ENCODE measurements at regions not wholly inside any gene's neighbourhood (a gene's known extent, or its start where the extent isn't known, plus 50 kb on each side); places are given as distances from the start of the nearest gene placed in this dataset.

GRCh38 chr3:29088579-29088978 lies 192.3 kb upstream of the RBMS3 start:
- Histone ChIP-seq H3F3A (ENCODE audit: insufficient read depth, low read length) (no peaks in the 10 kb centered on the region), H2AFZ (ENCODE audit: low read length) (no peak overlapping the region), H3K4me1 (ENCODE audit: low read length) (no peaks in the 10 kb centered on the region), H3K27ac (ENCODE audit: low read length) (no peak overlapping the region), H3K4me2 (ENCODE audit: low read depth, low read length) (no peak overlapping the region), H3K9me3 (replicated peaks; ENCODE audit: insufficient read depth, low read length) (no peaks in the 10 kb centered on the region), H3K36me3 (replicated peaks; ENCODE audit: insufficient read depth, low read length) (no peaks in the 10 kb centered on the region), H3K79me2 (ENCODE audit: low read length) (no peaks in the 10 kb centered on the region), H3K4me3 (ENCODE audit: low read length) (no peak overlapping the region), H3K9me2 (replicated peaks; ENCODE audit: insufficient read depth, low read length) (no peaks in the 10 kb centered on the region), H4K20me1 (ENCODE audit: insufficient read depth, low read length) (no peaks in the 10 kb centered on the region), H3K9ac (ENCODE audit: low read length) (no peak overlapping the region), H3K27me3 (replicated peaks; ENCODE audit: insufficient read depth, low read length) (no peaks in the 10 kb centered on the region)
- TF ChIP-seq EZH2 (optimal IDR thresholded peaks at IDR 0.05; ENCODE audit: low read depth, low read length) (no peak), CTCF (IDR thresholded peaks at IDR 0.05; ENCODE audit: low read length) (no peak), EZH2phosphoT487 (IDR thresholded peaks at IDR 0.05; ENCODE audit: low read length) (no peak)
- DNase-seq: no peak

GRCh38 chr3:29090912-29091597 lies 189.8 kb upstream of the RBMS3 start:
- no peaks in the 10 kb centered on the region for H3K9me3 ChIP-seq (replicated peaks; ENCODE audit: insufficient read depth, low read length)
- no peaks in the 10 kb centered on the region for H3K36me3 ChIP-seq (replicated peaks; ENCODE audit: insufficient read depth, low read length)
- H3K4me1 ChIP-seq (ENCODE audit: low read length): no peaks in the 10 kb centered on the region
- DNase-seq: no peak
- H4K20me1 ChIP-seq (ENCODE audit: insufficient read depth, low read length): no peaks in the 10 kb centered on the region
- H3K27ac ChIP-seq (ENCODE audit: low read length): no peak overlapping the region
- H3K27me3 ChIP-seq (replicated peaks; ENCODE audit: insufficient read depth, low read length): no peaks in the 10 kb centered on the region
- H3K79me2 ChIP-seq (ENCODE audit: low read length): no peaks in the 10 kb centered on the region
- no peaks in the 10 kb centered on the region for H3F3A ChIP-seq (ENCODE audit: insufficient read depth, low read length)
- no peak overlapping the region for H2AFZ ChIP-seq (ENCODE audit: low read length)
- H3K4me2 ChIP-seq (ENCODE audit: low read depth, low read length): no peak overlapping the region
- H3K4me3 ChIP-seq (ENCODE audit: low read length): no peak overlapping the region
- H3K9me2 ChIP-seq (replicated peaks; ENCODE audit: insufficient read depth, low read length): no peaks in the 10 kb centered on the region
- TF ChIP-seq EZH2 (optimal IDR thresholded peaks at IDR 0.05; ENCODE audit: low read depth, low read length) (no peak), EZH2phosphoT487 (IDR thresholded peaks at IDR 0.05; ENCODE audit: low read length) (no peak), CTCF (IDR thresholded peaks at IDR 0.05; ENCODE audit: low read length) (no peak)
- H3K9ac ChIP-seq (ENCODE audit: low read length): no peak overlapping the region

GRCh38 chr3:29091599-29092189 lies 189.2 kb upstream of the RBMS3 start:
- Histone ChIP-seq H3K27me3 (replicated peaks; ENCODE audit: insufficient read depth, low read length) (no peaks in the 10 kb centered on the region), H3K9me3 (replicated peaks; ENCODE audit: insufficient read depth, low read length) (no peaks in the 10 kb centered on the region), H3K79me2 (ENCODE audit: low read length) (no peaks in the 10 kb centered on the region), H3K9me2 (replicated peaks; ENCODE audit: insufficient read depth, low read length) (no peaks in the 10 kb centered on the region), H3K4me2 (ENCODE audit: low read depth, low read length) (no peak overlapping the region), H3K27ac (ENCODE audit: low read length) (no peak overlapping the region), H4K20me1 (ENCODE audit: insufficient read depth, low read length) (no peaks in the 10 kb centered on the region), H3K36me3 (replicated peaks; ENCODE audit: insufficient read depth, low read length) (no peaks in the 10 kb centered on the region), H2AFZ (ENCODE audit: low read length) (no peak overlapping the region), H3K9ac (ENCODE audit: low read length) (no peak overlapping the region), H3F3A (ENCODE audit: insufficient read depth, low read length) (no peaks in the 10 kb centered on the region), H3K4me3 (ENCODE audit: low read length) (no peak overlapping the region), H3K4me1 (ENCODE audit: low read length) (no peaks in the 10 kb centered on the region)
- no peak for DNase-seq
- TF ChIP-seq EZH2 (optimal IDR thresholded peaks at IDR 0.05; ENCODE audit: low read depth, low read length) (no peak), CTCF (IDR thresholded peaks at IDR 0.05; ENCODE audit: low read length) (no peak), EZH2phosphoT487 (IDR thresholded peaks at IDR 0.05; ENCODE audit: low read length) (no peak)

Measured in MM.1S (cell line).